HS-5 (cell line): ENCODE measurements at regions not wholly inside any gene's neighbourhood (a gene's known extent, or its start where the extent isn't known, plus 50 kb on each side); places are given as distances from the start of the nearest gene placed in this dataset.

Experiments used
- DNase-seq: peaks from one replicate; pipeline ENCODE4 v3.0.0-alpha.2; 2012; ENCODE audit warnings: low read depth

DNA sequence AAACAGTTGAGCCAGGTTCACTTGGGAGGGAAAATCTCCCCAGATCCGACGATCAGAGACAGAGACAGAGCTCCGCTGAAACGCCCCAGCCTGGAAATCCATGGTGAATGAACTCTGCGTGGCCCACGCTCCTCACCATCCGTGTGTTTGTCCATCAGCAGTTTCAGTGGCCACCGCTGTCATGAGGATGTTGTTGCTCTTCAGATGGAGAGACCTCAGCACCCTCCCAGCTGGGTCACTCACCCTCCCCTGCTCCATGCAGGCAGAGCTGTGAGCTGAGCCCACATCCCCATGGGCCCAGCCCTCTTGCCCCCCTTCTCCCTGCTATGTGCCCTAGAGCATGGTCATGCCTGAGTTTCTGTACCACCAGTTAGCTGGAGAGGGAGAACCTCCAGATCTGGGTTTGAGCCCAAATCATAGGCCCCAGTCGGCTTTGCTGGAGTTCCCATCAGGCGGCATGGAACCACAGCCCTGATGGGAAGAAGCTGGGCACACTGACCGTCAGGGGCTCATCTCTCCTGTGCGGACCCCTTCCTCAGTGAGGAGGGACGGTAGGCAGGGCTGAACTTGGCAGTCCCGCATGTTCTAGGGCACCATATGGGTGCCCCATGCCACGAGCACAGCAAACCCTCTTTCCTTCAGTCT lies 154.4 kb upstream of the COL5A1 start:
- DNase-seq: no peak

DNA sequence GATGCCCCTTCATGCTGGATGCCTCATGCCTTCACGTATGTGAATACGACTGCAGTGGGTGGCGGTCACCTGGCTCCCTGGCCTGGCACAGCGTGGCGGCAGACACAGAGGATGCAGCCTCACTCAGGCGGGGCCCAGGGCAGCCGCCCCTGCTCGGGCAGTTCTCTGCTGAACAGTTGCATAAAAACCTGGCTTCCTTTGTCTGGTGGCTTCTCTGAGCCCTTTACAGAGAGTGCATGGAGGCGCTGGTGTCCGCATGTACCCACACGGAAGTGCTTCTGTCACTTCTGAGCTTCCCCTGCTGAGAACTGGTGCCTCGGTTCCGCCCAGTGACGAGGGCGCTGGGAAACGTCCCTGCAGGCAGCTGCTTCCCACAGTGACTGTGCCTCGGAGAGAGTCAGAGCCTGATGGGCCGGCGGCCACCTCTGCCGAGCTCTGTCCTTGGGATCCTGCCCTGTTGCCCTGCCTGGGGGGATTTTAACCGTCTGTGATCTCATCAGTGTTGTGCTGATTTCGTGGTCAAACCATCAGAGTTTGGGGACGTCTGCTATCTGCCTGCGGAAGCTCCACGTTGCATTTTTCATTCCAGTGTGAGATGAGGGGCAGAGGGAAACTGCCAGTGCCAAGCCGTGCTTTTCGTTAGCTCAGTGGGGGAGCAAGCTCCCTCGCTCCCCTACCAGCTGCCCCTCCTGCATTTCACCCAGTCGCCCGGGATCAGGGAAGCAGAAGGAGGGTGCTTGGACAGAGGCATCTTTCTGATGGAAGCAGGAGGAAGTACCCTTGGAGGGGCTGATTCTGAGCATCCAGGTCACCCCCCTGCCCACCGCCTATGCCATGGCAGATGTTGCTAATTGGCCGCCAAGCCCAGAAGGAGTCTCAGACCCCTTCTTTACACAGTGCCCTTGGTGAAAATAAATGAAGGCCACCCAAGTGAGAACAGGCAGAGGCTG lies 153.0 kb upstream of the COL5A1 start:
- DNase-seq: no peak

DNA sequence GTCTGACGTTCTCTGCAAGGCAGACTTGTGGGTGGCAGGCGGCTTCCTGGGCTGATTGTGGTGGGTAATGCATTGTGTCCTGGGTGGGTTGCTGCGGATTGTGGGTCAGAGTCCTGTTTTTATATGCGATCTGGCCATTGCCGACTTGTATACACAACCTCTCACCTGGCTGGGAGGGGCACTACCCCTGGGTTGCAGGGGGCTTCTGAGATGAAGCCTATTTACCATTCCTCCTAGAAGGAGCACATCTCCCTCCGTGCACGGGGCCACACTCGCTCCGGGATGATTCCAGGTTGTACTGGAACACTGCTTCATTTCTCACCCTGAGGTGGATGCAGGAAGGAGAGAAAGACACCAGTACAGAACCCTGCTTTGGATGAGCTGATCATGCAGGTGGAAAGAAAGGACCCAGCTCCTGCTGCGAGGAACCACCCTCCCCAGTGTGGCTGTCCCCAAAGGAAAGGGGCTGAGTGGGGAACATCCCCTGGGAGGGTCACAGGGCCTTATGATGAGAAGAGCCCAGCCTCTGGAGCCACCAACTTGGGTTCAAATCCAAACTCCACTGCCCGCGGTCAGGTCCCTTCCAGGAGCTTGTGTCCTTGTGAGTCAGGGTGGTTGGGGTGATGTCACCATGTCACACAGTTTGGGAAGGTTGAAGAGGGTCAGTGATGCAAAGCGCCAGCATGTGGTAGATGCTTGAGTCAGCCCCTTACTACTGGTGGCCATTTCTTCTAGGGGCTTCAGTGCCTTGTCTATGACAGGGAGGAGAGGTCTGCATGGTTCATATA lies 151.8 kb upstream of the COL5A1 start:
- no peak for DNase-seq

DNA sequence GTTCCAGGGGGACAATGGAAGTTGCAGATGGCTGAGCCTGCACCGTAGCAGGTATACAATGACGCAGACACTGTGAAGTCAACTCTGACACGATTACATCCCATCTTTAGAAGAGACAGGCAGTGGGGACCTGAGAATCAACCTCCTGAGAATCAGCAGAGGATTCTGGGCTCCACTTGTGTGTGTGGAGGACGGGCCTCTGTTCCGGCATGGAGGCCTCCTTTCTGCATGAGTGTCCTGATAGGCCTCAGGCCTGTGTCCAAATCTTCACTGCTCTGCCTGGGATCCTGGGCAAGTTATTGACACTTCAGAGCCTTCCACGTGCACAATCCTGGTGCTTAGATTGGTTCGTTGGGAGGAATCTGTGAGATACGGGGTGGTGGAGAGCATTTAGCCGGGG lies 151.2 kb upstream of the COL5A1 start:
- DNase-seq: no peak

DNA sequence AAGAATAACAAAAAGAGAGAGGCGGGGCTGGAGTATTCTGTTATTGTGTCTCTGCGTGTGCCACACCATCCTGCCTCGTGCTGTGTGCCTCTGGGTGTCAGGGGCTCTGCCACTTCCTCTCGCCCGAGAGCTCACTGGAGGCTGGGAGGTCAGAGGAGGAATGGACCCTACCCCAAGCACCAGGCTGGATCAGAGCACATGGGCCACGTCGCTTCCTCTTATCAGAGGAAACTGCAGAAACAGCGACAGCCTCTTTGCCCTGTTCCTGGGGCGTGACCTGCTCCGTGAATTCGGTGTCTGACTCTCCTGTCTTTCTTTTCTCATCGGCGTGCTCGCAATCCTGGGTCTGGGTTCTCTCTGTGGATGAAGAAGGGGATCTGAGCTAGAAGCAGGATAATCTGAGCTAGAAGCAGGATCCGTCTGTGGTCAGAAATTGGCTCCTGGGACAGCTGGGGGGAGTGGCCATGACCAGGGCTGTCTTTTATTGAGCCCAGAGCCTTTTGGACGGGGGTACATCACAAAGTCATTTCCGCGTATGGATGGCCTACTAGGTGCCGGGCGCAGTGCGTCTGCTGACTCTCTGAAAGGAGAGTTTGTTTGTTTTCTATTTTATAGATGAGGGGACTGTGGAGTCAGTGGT lies 150.3 kb upstream of the COL5A1 start:
- DNase-seq: no peak

DNA sequence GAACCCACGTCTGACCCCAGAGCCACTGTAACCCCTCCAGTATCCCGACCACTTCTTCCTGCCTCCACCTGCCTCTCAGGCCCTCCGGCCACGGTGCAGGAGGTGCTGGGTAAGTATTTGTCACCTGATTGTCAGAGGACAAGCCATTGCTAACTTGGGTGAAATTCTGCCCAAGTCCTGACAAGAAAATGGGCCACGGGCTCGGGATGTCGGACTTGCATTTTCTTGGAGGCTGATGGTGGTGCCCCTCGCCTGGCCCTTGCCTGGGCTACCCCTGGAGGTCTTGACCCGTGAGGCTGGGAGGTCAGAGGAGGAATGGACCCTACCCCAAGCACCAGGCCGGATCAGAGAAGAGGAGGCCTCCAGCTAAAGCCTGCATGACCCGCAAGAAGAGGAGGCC lies 149.7 kb upstream of the COL5A1 start:
- no peak for DNase-seq

DNA sequence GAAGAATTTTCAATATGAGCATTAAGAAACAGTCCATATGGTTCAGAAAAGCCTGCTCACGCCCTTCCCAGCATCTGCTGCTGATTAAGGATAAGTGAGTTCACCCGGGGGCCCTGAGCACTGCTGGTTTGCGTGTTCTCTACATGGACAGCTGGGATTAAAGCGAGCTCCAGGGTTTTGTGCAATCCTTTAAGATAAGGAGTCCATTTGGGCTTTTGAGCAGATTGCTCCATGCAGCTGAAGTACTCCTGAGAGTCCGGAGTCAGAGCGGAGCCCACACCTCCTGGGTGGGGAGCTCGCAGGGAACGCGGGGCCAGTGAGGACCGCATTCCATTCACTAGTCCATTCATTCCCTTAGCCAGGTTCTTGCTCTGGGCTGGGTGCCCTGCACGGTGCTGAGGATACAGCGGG lies 149.3 kb upstream of the COL5A1 start:
- DNase-seq: peak; percentile 55

DNA sequence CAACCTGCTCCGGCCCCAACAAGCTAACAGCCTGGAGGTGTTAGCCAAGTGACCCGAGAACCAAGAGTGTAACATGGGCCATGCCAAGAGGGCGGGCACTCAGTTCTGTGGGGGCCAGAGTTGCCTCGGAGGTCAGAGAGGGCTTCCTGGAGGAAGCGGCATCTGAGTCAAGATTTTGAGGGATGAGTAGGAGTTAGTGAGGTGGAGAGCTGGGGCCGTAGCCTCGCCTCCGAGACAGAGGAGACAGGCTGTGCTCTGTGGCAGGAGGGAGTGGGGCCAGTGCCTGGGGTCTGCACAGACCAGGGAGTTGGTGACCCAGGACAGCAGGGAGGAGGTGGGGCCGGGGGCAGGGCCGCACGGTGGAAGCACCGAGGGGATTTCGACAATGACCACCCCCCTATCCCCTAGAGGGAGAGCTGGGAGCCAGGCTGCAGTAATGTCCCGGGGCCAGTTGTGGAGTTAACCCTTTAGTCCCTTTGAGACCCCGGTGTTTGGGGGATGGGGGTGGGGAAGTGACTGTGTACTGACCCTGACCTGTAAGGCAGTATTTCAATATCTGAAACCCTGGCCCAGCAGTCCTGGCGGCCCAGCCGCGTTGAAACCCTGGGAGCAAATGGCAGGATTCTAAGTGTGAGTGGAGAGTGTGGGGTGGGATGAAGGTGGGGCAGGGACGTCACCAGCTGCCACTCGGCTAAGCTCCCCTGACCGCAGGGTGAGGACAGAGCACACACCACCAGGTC lies 148.7 kb upstream of the COL5A1 start:
- no peak for DNase-seq

DNA sequence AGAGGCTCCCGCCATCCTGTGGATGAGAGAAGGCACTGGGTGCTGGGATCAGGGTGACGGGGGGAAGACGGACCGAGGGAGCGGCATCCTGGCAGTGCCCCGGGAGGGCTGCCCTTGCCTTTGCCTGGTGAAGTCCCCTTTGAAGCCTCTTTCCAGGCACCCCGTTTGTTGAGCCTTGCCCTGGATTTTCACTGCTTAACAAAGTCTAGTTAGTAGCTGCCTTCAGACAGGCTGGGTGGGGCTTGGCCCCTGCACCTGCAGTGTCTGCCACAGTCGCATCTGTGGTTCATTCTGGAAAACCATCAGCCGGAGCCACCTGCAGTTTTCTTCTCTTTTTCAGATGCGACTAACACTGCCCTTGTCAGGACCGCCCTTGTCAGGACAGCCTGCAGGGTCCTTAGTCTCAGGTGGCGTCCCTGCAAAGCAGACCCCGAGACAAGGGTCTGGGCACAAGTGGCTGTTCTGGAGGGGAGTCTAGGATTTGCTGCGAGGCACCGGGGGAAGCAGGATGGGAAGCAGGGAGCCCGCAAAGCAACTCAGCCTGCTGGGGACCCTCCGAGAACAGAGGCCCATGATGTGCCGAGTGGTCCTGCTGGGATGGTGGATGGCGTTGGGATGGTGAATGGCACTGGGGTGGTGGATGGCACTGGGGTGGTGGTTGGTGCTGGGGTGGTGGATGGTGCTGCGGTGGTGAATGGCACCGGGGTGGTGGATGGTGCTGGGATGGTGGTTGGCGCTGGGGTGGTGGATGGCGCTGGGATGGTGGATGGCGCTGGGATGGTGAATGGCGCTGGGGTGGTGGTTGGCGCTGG lies 147.9 kb upstream of the COL5A1 start:
- no peak for DNase-seq

DNA sequence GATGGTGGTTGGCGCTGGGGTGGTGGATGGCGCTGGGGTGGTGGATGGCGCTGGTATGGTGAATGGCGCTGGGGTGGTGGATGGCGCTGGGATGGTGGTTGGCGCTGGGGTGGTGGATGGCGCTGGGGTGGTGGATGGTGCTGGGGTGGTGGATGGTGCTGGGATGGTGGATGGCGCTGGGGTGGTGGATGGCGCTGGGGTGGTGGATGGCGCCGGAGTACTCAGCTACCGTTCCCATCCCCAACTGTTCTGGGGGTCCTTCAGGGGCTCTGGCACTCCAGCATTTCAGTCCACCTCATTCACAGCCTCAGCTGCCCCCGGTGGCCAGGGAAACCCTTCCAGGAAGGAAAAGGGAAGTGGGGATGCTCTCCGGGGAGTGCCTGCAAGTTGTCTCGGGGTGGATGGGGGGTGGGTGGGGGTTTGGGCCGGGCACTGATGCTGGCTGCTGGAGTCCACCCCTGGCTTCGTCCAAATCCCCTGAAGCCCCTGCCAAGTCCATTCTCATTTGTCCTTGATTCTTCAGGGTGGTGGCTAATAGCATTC lies 147.3 kb upstream of the COL5A1 start:
- DNase-seq: no peak

DNA sequence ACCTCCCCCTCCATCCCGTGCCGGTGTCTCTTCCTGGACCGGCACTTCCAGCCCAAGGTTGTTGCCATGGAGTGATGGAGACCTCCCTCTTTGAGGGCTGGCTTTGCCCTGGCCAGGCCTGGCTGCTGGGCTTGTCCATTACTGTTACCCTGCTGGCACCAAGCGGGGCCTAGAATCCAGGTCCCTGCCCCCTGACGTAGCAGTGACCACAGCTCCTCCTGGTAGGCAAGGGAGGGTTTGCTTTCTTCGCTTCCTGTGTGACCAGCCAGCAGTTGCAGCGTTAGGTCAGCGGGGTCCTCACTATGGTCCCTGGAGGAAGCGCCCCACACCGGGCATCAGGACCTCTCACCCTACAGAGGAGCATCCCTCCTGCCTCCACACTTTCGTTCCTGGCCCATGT lies 146.7 kb upstream of the COL5A1 start:
- no peak for DNase-seq

DNA sequence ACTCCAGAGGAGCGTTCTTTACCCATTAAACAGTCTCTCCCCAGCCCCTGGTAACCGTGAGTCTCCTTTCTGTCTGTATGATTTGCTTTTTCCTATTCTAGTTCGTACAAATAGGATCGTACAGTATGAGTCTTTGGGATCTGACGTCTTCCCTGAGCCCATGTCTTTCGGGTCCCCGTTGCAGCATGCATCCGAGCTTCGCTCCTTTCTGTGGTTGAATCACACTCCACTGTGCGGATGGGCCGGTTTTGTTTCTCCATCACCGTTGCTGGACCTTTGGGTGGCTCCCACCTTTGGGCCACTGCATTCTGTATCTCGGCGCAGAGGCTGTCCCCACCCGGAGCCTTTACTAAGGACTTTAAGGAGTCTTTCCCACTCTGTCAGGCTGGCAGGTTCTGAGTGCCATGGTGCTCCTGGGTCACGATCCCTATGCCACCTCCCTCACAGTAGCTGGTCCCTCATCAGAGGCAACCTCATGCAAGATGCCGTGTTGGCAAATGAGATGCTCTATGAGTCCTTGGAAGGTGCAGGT lies 145.7 kb upstream of the COL5A1 start:
- DNase-seq: no peak

DNA sequence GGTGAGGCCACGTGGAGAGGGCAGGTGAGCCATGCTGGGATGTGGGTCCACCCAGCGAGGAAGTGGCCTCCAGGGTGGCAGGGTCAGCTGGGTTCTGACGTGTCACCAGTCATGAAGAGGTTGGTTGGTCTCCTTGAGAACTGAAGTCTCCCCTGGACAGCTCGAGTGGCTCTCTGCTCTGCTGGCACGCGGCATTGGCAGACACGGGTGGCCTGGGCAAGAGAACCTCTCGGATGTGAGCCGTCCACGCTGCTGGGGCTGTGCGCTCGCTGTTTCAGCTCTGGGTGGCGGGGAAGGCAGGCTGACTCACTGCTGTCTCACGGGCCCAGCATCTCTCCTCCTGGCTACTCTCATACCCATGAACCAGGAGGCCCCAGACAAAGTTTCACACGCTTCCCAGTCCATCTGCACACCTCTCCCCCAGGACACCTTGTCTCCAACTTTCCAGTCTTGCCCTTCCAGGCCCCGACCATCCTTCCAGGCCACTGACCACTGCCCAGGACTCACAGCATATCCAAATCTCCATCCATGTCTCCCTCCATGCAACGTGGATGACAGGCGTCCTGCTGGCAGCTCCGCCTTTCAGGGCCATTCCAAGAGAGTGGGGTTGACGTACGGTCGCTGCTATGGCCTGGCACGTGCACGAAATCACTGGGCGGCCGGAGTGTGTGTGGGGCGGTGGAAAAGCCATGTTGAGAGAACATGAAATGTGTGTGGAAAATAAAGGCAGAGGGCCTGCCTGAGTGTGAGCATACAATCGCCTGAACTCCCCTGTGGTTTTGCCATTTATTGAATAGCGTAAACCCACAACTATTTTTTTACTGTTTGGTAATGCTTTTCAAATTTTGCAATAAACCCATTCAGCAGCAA lies 145.0 kb upstream of the COL5A1 start:
- peak; percentile 63 for DNase-seq

DNA sequence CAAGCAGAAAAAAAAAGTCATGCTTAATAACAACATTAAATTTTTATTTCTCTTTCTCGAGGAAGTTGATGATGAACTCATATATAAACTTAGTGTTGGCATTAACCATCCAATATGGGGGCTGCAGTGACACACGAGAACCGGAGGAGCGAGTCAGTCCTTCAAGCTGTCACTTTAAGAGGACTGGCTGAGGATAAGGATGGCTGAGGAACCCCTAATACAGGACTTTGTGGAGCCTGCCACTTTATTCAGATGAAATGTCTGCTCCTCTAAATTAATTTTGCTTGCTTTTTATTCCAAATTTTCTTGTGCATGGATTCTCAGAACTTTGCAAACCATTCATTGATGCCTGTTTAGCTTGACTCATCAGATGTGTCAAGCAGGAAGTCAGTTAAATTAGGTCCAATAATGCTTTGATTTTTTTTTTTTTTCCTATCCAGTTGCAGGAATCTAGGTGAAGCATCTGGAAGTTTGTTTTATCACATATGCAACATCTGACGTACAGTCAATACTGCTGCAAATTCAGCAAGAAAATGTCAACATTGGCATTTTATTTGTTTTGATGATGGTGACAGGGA lies 144.2 kb upstream of the COL5A1 start:
- peak; percentile 56 for DNase-seq

DNA sequence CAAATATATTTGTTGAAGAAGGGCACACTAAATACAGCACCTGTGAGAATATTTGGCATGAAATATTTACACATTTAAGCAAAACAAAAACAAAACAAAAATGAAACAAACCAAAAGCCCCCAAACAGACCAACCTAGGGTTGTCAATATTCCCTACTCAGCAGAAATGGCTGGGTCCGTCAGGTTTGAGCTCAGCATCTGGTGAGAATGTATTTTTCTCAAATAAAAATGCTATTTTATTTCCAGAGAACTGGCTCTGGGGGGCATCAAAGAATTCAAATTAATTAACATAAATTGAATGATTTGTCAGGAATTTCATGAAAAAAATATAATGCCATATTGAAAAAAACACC lies 142.8 kb upstream of the COL5A1 start:
- no peak for DNase-seq

DNA sequence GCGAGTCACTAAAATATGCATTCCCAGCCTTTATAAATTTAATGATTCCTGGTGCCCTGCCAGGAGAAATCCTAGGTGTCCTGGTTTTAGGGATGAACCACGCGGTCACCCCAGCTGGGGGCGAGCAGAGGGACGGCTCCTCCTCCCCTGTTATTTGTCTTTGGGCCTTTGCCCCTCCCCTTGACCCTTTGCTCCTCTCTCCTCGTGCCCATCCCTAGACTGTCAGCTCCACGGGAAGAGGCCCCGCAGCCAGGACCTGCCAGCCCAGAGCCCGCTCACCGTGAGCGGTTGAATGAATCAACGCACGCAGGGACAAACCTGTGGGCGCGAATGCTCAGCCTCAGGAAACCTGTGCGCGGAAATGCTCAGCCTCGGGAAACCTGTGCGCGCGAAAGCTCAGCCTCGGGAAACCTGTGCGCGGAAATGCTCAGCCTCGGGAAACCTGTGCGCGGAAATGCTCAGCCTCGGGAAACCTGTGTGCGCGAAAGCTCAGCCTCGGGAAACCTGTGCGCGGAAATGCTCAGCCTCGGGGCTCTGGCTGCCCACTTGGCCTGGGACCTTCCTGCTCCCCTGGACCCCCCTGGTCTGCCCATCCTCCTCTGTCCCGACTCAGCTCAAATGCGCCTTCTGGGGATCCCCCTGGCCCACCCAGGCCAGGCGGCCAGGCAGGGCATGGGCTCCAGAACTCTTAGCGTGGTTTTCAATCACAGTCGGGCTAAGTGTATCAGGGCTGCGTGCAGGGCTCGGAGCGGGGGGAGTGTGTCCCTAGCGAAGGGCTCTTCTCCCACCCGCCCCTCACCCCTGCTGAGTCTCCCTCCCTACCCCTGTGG lies 140.5 kb upstream of the COL5A1 start:
- DNase-seq: no peak

DNA sequence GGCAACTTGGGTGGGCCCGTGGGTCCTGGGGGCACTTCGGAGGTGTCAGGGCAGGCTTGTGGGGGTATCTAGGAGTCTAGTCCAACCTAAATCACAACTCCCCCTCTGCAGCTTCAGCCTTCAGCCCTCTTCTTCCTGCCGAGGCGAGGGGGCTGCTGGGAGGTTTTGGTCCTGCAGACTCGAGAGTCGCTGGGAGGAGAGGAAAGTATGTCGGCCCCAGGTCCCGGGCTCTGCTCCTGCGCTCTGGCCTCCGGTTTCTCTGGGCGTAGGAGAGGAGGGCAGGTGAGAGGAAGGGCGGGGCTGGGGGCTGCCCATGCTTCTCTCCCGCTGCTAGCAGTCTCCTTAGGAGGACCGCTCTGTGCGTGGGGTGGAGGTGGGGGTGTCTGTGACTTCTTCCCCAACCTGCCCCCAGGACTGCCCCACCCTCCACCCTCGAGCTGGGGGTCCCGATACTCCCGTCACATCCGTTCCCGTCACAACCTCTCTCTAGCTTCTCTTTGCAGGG lies 139.8 kb upstream of the COL5A1 start:
- DNase-seq: no peak
